ENCODE measurements at regions not wholly inside any gene's neighbourhood (a gene's known extent, or its start where the extent isn't known, plus 50 kb on each side); places are given as distances from the start of the nearest gene placed in this dataset.

GRCh38 chr12:58775396-58775795, 144.9 kb downstream of the LRIG3 start:
- ATAC-seq: no peak
- Histone ChIP-seq H3K9me3 (no peaks in the 10 kb centered on the region), H3K4me3 (no peak overlapping the region), H3K27me3 (no peaks in the 10 kb centered on the region), H3K27ac (no peak overlapping the region), H3K36me3 (no peaks in the 10 kb centered on the region), H3K4me1 (no peaks in the 10 kb centered on the region)
- TF ChIP-seq, protein P1, sequence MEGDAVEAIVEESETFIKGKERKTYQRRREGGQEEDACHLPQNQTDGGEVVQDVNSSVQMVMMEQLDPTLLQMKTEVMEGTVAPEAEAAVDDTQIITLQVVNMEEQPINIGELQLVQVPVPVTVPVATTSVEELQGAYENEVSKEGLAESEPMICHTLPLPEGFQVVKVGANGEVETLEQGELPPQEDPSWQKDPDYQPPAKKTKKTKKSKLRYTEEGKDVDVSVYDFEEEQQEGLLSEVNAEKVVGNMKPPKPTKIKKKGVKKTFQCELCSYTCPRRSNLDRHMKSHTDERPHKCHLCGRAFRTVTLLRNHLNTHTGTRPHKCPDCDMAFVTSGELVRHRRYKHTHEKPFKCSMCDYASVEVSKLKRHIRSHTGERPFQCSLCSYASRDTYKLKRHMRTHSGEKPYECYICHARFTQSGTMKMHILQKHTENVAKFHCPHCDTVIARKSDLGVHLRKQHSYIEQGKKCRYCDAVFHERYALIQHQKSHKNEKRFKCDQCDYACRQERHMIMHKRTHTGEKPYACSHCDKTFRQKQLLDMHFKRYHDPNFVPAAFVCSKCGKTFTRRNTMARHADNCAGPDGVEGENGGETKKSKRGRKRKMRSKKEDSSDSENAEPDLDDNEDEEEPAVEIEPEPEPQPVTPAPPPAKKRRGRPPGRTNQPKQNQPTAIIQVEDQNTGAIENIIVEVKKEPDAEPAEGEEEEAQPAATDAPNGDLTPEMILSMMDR (IDR thresholded peaks at IDR 0.05): no peak
- no peak for DNase-seq
- intact Hi-C loops (cut with DNase I): no loop called here

- intact Hi-C loops (cut with DNase I): no loop called here
- Histone ChIP-seq H3K27me3 (no peaks in the 10 kb centered on the region), H3K4me1 (no peaks in the 10 kb centered on the region), H3K36me3 (no peaks in the 10 kb centered on the region), H3K4me3 (no peak overlapping the region), H3K27ac (no peak overlapping the region), H3K9me3 (no peaks in the 10 kb centered on the region)
- DNase-seq (no peak), ATAC-seq (no peak)
- TF ChIP-seq, protein P1 (IDR thresholded peaks at IDR 0.05): no peak
Observed at GRCh38 chr12:58776144-58776543, 144.2 kb downstream of the LRIG3 start.

- ATAC-seq (no peak), DNase-seq (no peak)
- Histone ChIP-seq H3K9me3 (no peaks in the 10 kb centered on the region), H3K27me3 (no peaks in the 10 kb centered on the region), H3K36me3 (no peaks in the 10 kb centered on the region), H3K4me3 (no peak overlapping the region), H3K27ac (no peak overlapping the region), H3K4me1 (no peaks in the 10 kb centered on the region)
- intact Hi-C loops (cut with DNase I): no loop called here
- TF ChIP-seq, protein P1 (IDR thresholded peaks at IDR 0.05): no peak
Observed at GRCh38 chr12:58777815-58778214, 142.5 kb downstream of the LRIG3 start.

- TF ChIP-seq, protein P1 (IDR thresholded peaks at IDR 0.05): no peak
- no peaks in the 10 kb centered on the region for H3K27me3 ChIP-seq
- ATAC-seq (no peak), DNase-seq (no peak)
- no peaks in the 10 kb centered on the region for H3K9me3 ChIP-seq
- no peak overlapping the region for H3K27ac ChIP-seq
- no peaks in the 10 kb centered on the region for H3K4me1 ChIP-seq
- H3K4me3 ChIP-seq: no peak overlapping the region
- no peaks in the 10 kb centered on the region for H3K36me3 ChIP-seq
- intact Hi-C loops (cut with DNase I): no loop called here
Observed at GRCh38 chr12:58781609-58782008, 138.7 kb downstream of the LRIG3 start.

GRCh38 chr12:58787021-58787760, 133.1 kb downstream of the LRIG3 start:
- Histone ChIP-seq H3K36me3 (no peaks in the 10 kb centered on the region), H3K4me3 (no peak overlapping the region), H3K4me1 (no peaks in the 10 kb centered on the region), H3K27ac (no peak overlapping the region), H3K27me3 (no peaks in the 10 kb centered on the region), H3K9me3 (no peaks in the 10 kb centered on the region)
- TF ChIP-seq, protein P1 (IDR thresholded peaks at IDR 0.05): no peak
- intact Hi-C loops (cut with DNase I): no loop called here
- ATAC-seq: no peak
- DNase-seq: no peak

DNA sequence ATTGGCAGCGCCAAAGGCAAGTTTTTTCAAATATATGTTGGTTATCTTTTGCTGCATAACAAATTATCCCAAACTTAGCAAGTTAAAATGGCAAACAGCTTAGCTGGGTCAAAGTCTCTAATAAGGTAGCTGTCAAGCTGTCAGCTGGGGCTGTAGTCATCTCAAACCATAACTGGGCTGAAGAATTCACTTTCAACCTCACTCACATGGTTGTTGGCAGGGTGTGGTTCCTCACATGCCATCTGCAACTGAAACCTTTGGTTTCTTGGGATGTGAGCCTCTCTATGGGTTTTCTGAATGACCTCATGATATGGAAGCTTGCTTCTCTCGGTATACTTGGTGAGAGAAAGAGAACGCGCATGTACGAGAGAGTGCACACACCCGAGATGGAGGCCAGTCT, 125.4 kb downstream of the LRIG3 start:
- Histone ChIP-seq H3K27me3 (no peaks in the 10 kb centered on the region), H3K27ac (no peak overlapping the region), H3K9me3 (no peaks in the 10 kb centered on the region), H3K4me3 (no peak overlapping the region), H3K36me3 (no peaks in the 10 kb centered on the region), H3K4me1 (no peaks in the 10 kb centered on the region)
- intact Hi-C loops (cut with DNase I): no loop called here
- DNase-seq (no peak), ATAC-seq (no peak)
- TF ChIP-seq, protein P1 (IDR thresholded peaks at IDR 0.05): no peak
